Colonic mucosa (tissue), 4 donors: ENCODE measurements at regions not wholly inside any gene's neighbourhood (a gene's known extent, or its start where the extent isn't known, plus 50 kb on each side); places are given as distances from the start of the nearest gene placed in this dataset.

Source experiments
- DNase-seq: peaks from one replicate; pipeline ENCODE4 v3.0.0-alpha.2; 2020
- H3K27ac ChIP-seq: fragments of 200-600 bp; one replicate; pipeline ENCODE4 v1.8.0; 2021
- H3K27me3 ChIP-seq: fragments of 200-600 bp; one replicate; pipeline ENCODE4 v1.8.0; 2021
- H3K36me3 ChIP-seq: fragments of 200-600 bp; one replicate; pipeline ENCODE4 v1.8.0; 2021
- H3K4me1 ChIP-seq: fragments of 200-600 bp; one replicate; pipeline ENCODE4 v1.8.0; 2021; ENCODE audit warnings: mild to moderate bottlenecking
- H3K4me3 ChIP-seq: fragments of 200-600 bp; one replicate; pipeline ENCODE4 v1.8.0; 2021
- H3K9ac ChIP-seq, 2 donors: one replicate each; pipeline ENCODE4 v1.7.0; 2013; ENCODE audit warnings: control low read depth in 2 of 2, low read depth in 2 of 2, low read length in 2 of 2
- H3K9me3 ChIP-seq: fragments of 200-600 bp; one replicate; pipeline ENCODE4 v1.8.0; 2021
- CTCF ChIP-seq: fragments of 200-600 bp; IDR thresholded peaks from one replicate; pipeline ENCODE4 v1.8.0; 2022; ENCODE audit warnings: antibody characterized with exemption, mild to moderate bottlenecking
- intact Hi-C: fragments of 100-400 bp; cut with DNase I; formaldehyde crosslinking; loops from one replicate; pipeline ENCODE4 v1.14.1; 2022
- donor health status: healthy.
- donor health status: DM: no; HTN: no; CAD: no.
- donor health status: DM: no; HTN: no; CAD: no.

GRCh38 chr6:25012657-25013056, 76.9 kb upstream of the RIPOR2 start:
- Histone ChIP-seq H3K9me3 (no peaks in the 10 kb centered on the region), H3K9ac (no peak overlapping the region), H3K36me3 (no peaks in the 10 kb centered on the region), H3K27ac (no peak overlapping the region), H3K4me3 (no peak overlapping the region), H3K27me3 (no peaks in the 10 kb centered on the region), H3K4me1 (no peaks in the 10 kb centered on the region)
- TF ChIP-seq CTCF, result no peak
- no peak for DNase-seq
- intact Hi-C loops, result no loop called here

GRCh38 chr6:25013246-25013645, 77.5 kb upstream of the RIPOR2 start:
- DNase-seq, result no peak
- Histone ChIP-seq H3K27ac (no peak overlapping the region), H3K27me3 (no peaks in the 10 kb centered on the region), H3K4me3 (no peak overlapping the region), H3K9me3 (no peaks in the 10 kb centered on the region), H3K36me3 (no peaks in the 10 kb centered on the region), H3K4me1 (no peaks in the 10 kb centered on the region), H3K9ac (no peak overlapping the region)
- no peak for TF ChIP-seq CTCF
- intact Hi-C loops, result no loop called here

DNA sequence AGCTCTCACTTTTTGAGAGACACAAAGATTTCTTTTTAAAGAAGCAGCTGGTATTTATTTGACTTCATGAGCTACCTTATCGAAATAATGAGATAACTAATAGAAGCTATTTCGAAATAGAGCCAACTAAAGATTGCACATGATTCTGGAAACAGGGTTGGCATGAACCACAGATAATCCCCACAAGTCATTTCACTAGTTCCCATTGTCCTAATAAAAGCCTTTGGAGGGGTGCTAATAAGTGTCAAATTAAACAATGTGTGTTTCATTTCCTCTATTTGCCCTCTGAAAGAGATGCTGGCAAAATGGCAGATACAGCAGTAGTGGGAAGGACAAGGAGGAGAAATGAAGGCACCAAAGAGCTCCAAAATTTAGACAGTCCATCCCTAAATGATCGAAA, 78.6 kb upstream of the RIPOR2 start:
- H3K27ac ChIP-seq, result no peak overlapping the region
- H3K4me3 ChIP-seq, result no peak overlapping the region
- no peaks in the 10 kb centered on the region for H3K27me3 ChIP-seq
- TF ChIP-seq CTCF, result no peak
- no peak for DNase-seq
- no peaks in the 10 kb centered on the region for H3K36me3 ChIP-seq
- H3K4me1 ChIP-seq, result no peaks in the 10 kb centered on the region
- intact Hi-C loops, result no loop called here
- H3K9me3 ChIP-seq, result no peaks in the 10 kb centered on the region
- no peak overlapping the region for H3K9ac ChIP-seq

- Histone ChIP-seq H3K4me3 (no peak overlapping the region), H3K36me3 (no peaks in the 10 kb centered on the region), H3K4me1 (no peaks in the 10 kb centered on the region), H3K9ac (no peak overlapping the region), H3K27ac (no peak overlapping the region), H3K27me3 (no peaks in the 10 kb centered on the region), H3K9me3 (no peaks in the 10 kb centered on the region)
- intact Hi-C loops, result no loop called here
- DNase-seq, result no peak
- no peak for TF ChIP-seq CTCF
Observed at GRCh38 chr6:25014791-25015560, 79.2 kb upstream of the RIPOR2 start.

- no peak for DNase-seq
- no peak overlapping the region for H3K9ac ChIP-seq
- no peaks in the 10 kb centered on the region for H3K27me3 ChIP-seq
- intact Hi-C loops, result no loop called here
- H3K27ac ChIP-seq, result no peak overlapping the region
- H3K9me3 ChIP-seq, result no peaks in the 10 kb centered on the region
- H3K4me1 ChIP-seq, result no peaks in the 10 kb centered on the region
- no peak for TF ChIP-seq CTCF
- H3K4me3 ChIP-seq, result no peak overlapping the region
- no peaks in the 10 kb centered on the region for H3K36me3 ChIP-seq
Observed at GRCh38 chr6:25016014-25016720, 80.4 kb upstream of the RIPOR2 start.
